ENCODE measurements at regions not wholly inside any gene's neighbourhood (a gene's known extent, or its start where the extent isn't known, plus 50 kb on each side); places are given as distances from the start of the nearest gene placed in this dataset.

DNA sequence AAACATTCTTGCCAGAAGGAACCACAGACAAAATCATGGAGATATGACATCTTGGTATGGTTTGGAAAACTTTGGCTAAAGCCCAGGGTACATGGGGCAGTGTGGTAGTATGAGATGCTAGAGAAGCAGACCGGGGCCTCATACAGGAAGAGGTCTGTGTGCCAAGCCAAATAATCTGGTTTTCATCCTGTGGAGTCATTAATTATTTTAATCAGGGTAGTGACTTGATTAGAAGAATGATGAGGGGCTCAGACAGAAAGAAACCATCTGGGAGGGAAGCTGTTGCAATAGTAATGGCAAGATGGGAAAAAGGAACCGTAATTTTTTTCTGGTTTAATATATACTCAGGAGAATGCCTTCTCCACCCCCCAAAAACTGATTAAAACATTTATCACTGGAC is 318.0 kb downstream of the BRINP2 start:
- Histone ChIP-seq H3K4me3 (replicated peaks; ENCODE audit: insufficient read depth, low read length) (no peak overlapping the region), H3K27me3 (ENCODE audit: insufficient read depth, poor library complexity, severe bottlenecking) (no peaks in the 10 kb centered on the region), H3K27ac (replicated peaks) (no peak overlapping the region)
- TF ChIP-seq, protein P1, sequence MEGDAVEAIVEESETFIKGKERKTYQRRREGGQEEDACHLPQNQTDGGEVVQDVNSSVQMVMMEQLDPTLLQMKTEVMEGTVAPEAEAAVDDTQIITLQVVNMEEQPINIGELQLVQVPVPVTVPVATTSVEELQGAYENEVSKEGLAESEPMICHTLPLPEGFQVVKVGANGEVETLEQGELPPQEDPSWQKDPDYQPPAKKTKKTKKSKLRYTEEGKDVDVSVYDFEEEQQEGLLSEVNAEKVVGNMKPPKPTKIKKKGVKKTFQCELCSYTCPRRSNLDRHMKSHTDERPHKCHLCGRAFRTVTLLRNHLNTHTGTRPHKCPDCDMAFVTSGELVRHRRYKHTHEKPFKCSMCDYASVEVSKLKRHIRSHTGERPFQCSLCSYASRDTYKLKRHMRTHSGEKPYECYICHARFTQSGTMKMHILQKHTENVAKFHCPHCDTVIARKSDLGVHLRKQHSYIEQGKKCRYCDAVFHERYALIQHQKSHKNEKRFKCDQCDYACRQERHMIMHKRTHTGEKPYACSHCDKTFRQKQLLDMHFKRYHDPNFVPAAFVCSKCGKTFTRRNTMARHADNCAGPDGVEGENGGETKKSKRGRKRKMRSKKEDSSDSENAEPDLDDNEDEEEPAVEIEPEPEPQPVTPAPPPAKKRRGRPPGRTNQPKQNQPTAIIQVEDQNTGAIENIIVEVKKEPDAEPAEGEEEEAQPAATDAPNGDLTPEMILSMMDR (IDR thresholded peaks at IDR 0.05; ENCODE audit: insufficient read depth, low read length) = no peak
- TF ChIP-seq, protein P2, sequence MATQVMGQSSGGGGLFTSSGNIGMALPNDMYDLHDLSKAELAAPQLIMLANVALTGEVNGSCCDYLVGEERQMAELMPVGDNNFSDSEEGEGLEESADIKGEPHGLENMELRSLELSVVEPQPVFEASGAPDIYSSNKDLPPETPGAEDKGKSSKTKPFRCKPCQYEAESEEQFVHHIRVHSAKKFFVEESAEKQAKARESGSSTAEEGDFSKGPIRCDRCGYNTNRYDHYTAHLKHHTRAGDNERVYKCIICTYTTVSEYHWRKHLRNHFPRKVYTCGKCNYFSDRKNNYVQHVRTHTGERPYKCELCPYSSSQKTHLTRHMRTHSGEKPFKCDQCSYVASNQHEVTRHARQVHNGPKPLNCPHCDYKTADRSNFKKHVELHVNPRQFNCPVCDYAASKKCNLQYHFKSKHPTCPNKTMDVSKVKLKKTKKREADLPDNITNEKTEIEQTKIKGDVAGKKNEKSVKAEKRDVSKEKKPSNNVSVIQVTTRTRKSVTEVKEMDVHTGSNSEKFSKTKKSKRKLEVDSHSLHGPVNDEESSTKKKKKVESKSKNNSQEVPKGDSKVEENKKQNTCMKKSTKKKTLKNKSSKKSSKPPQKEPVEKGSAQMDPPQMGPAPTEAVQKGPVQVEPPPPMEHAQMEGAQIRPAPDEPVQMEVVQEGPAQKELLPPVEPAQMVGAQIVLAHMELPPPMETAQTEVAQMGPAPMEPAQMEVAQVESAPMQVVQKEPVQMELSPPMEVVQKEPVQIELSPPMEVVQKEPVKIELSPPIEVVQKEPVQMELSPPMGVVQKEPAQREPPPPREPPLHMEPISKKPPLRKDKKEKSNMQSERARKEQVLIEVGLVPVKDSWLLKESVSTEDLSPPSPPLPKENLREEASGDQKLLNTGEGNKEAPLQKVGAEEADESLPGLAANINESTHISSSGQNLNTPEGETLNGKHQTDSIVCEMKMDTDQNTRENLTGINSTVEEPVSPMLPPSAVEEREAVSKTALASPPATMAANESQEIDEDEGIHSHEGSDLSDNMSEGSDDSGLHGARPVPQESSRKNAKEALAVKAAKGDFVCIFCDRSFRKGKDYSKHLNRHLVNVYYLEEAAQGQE (IDR thresholded peaks at IDR 0.05; ENCODE audit: insufficient replicate concordance, low read depth) = no peak
- no peak for TF ChIP-seq GABPA (IDR thresholded peaks at IDR 0.05; ENCODE audit: low read depth)
- no peak for TF ChIP-seq POLR2AphosphoS5 (IDR thresholded peaks at IDR 0.05; ENCODE audit: low read depth)
- TF ChIP-seq SPI1 (IDR thresholded peaks at IDR 0.05; ENCODE audit: borderline replicate concordance, low read depth) = no peak
- DNase-seq (ENCODE audit: low read depth in 1 of 2, low spot score in 1 of 2) = no peak

DNA sequence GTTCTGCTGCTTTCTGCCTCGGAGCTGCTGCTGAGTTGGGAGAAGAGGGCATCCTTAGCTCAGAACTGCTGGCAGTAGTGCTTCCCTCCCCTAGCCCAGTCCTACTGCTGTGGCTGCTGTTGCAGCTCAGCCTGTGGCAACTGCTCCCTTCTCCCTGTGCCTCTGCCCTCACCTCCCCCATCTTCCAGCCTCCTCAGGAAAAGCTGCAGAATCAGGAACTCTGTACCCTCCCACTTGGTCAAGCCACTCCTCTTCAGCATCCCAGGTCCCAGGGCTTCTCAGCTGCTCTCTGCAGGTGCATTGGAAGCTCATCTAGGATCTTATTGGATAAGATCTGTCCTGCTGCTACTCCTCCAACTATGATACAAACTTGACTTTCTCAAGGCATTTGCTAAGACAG is 316.7 kb downstream of the BRINP2 start:
- TF ChIP-seq GABPA (IDR thresholded peaks at IDR 0.05; ENCODE audit: low read depth) (no peak), POLR2AphosphoS5 (IDR thresholded peaks at IDR 0.05; ENCODE audit: low read depth) (no peak), SPI1 (IDR thresholded peaks at IDR 0.05; ENCODE audit: borderline replicate concordance, low read depth) (no peak)
- TF ChIP-seq, protein P1 (IDR thresholded peaks at IDR 0.05; ENCODE audit: insufficient read depth, low read length) = no peak
- TF ChIP-seq, protein P2 (IDR thresholded peaks at IDR 0.05; ENCODE audit: insufficient replicate concordance, low read depth) = no peak
- Histone ChIP-seq H3K4me3 (replicated peaks; ENCODE audit: insufficient read depth, low read length) (no peak overlapping the region), H3K27ac (replicated peaks) (no peak overlapping the region), H3K27me3 (ENCODE audit: insufficient read depth, poor library complexity, severe bottlenecking) (no peaks in the 10 kb centered on the region)
- no peak for DNase-seq (ENCODE audit: low read depth in 1 of 2, low spot score in 1 of 2)

DNA sequence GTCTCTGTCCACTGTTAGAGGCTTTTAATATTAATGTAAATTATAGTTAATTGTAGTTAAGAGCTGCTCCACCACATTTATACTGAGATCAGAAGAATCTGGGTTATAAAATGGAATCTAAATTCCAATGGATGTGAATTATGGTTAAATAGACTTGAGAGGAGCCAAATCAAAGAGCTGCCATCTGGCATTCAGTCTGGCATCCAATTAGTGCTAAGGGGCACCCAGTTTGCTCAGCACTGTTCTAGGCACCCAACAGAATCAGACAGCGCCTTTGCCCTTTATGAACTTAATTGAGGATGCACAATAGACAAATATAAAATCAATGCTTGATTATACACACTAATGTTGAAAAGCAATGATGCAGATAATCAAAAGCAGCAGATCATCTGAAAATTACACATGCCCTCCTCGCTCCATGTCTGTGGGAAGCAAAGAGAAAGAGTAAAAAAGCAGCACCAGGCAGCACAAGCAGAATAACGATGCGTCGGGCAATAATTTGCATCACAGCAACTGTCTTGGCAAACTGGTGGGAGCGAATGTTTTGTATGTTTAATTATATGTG is 310.1 kb downstream of the BRINP2 start:
- DNase-seq (ENCODE audit: low read depth in 1 of 2, low spot score in 1 of 2) = no peak
- TF ChIP-seq, protein P2 (IDR thresholded peaks at IDR 0.05; ENCODE audit: insufficient replicate concordance, low read depth) = no peak
- no peak for TF ChIP-seq POLR2AphosphoS5 (IDR thresholded peaks at IDR 0.05; ENCODE audit: low read depth)
- no peak for TF ChIP-seq SPI1 (IDR thresholded peaks at IDR 0.05; ENCODE audit: borderline replicate concordance, low read depth)
- no peak overlapping the region for H3K4me3 ChIP-seq (replicated peaks; ENCODE audit: insufficient read depth, low read length)
- no peaks in the 10 kb centered on the region for H3K27me3 ChIP-seq (ENCODE audit: insufficient read depth, poor library complexity, severe bottlenecking)
- no peak overlapping the region for H3K27ac ChIP-seq (replicated peaks)
